Activated naive CD4-positive, alpha-beta T cell (primary cell): ENCODE measurements at regions not wholly inside any gene's neighbourhood (a gene's known extent, or its start where the extent isn't known, plus 50 kb on each side); places are given as distances from the start of the nearest gene placed in this dataset.

Experiments
- DNase-seq, 4 experiments: peaks; one replicate each; lab custom pipeline; 2025; lab: John Stamatoyannopoulos, UW

GRCh38 chr5:30846171-30846570 is 347.3 kb upstream of the CDH6 start:
- DNase-seq, result no peak

GRCh38 chr5:30845194-30845593 is 348.3 kb upstream of the CDH6 start:
- no peak for DNase-seq

- no peak for DNase-seq
Observed at GRCh38 chr5:30843541-30843940, 349.9 kb upstream of the CDH6 start.

- no peak for DNase-seq
Observed at GRCh38 chr5:30839956-30840355, 353.5 kb upstream of the CDH6 start.

- DNase-seq, result no peak
Observed at GRCh38 chr5:30838936-30839496, 354.5 kb upstream of the CDH6 start.

- DNase-seq, result no peak
Observed at GRCh38 chr5:30832519-30832918, 361.0 kb upstream of the CDH6 start.

- DNase-seq, result no peak
Observed at GRCh38 chr5:30831605-30832004, 361.9 kb upstream of the CDH6 start.

GRCh38 chr5:30831123-30831522 is 362.4 kb upstream of the CDH6 start:
- DNase-seq, result no peak

GRCh38 chr5:30811298-30811697 is 382.2 kb upstream of the CDH6 start:
- no peak for DNase-seq

GRCh38 chr5:30809933-30810332 is 383.6 kb upstream of the CDH6 start:
- DNase-seq, result no peak

GRCh38 chr5:30808996-30809395 is 384.5 kb upstream of the CDH6 start:
- no peak for DNase-seq

GRCh38 chr5:30804739-30805505 is 388.6 kb upstream of the CDH6 start:
- no peak for DNase-seq

GRCh38 chr5:30802961-30803705 is 390.4 kb upstream of the CDH6 start:
- no peak for DNase-seq

- DNase-seq, result no peak
Observed at GRCh38 chr5:30781643-30782042, 411.8 kb upstream of the CDH6 start.

GRCh38 chr5:30768056-30768690 is 425.3 kb upstream of the CDH6 start:
- DNase-seq, result no peak

GRCh38 chr5:30765706-30766105 is 427.8 kb upstream of the CDH6 start:
- no peak for DNase-seq

- DNase-seq, result no peak
Observed at GRCh38 chr5:30765227-30765626, 428.3 kb upstream of the CDH6 start.

GRCh38 chr5:30764704-30765103 is 428.8 kb upstream of the CDH6 start:
- DNase-seq, result no peak

GRCh38 chr5:30759731-30760130 is 433.8 kb upstream of the CDH6 start:
- DNase-seq, result no peak

GRCh38 chr5:30752015-30752414 is 441.5 kb upstream of the CDH6 start:
- DNase-seq, result no peak

GRCh38 chr5:30749971-30750370 is 443.5 kb upstream of the CDH6 start:
- no peak for DNase-seq

- DNase-seq, result no peak
Observed at GRCh38 chr5:30747412-30747811, 446.1 kb upstream of the CDH6 start.

- DNase-seq, result no peak
Observed at GRCh38 chr5:30736669-30737068, 456.8 kb upstream of the CDH6 start.
